NCI-H1092 treated with DMSO at 0.1 percent for 48 hours (cell line): ENCODE measurements at regions not wholly inside any gene's neighbourhood (a gene's known extent, or its start where the extent isn't known, plus 50 kb on each side); places are given as distances from the start of the nearest gene placed in this dataset.

Source experiments
- DNase-seq: peaks from one replicate; lab custom pipeline; 2025; lab: John Stamatoyannopoulos, UW

- no peak for DNase-seq
These were observed 90.1 kb upstream of the NOCT start for GRCh38 chr4:138925495-138925894.

- peak; percentile 92 for DNase-seq
These were observed 96.3 kb upstream of the NOCT start for GRCh38 chr4:138919094-138919936.

GRCh38 chr4:138918169-138918869 is 97.3 kb upstream of the NOCT start:
- DNase-seq = peak; percentile 53

- no peak for DNase-seq
These were observed 98.8 kb upstream of the NOCT start for GRCh38 chr4:138916763-138917162.

- DNase-seq = no peak
These were observed 99.8 kb upstream of the NOCT start for GRCh38 chr4:138915756-138916155.

- DNase-seq = peak; percentile 70
These were observed 102.8 kb upstream of the NOCT start for GRCh38 chr4:138912704-138913340.

GRCh38 chr4:138911909-138912703 is 103.5 kb upstream of the NOCT start:
- peak; percentile 97 for DNase-seq

GRCh38 chr4:138910914-138911336 is 104.7 kb upstream of the NOCT start:
- DNase-seq = peak; percentile 99

GRCh38 chr4:138910195-138910913 is 105.2 kb upstream of the NOCT start:
- DNase-seq = peak; percentile 97

GRCh38 chr4:138909587-138909986 is 106.0 kb upstream of the NOCT start:
- peak; percentile 85 for DNase-seq

- DNase-seq = no peak
These were observed 107.4 kb upstream of the NOCT start for GRCh38 chr4:138908134-138908533.

- no peak for DNase-seq
These were observed 108.4 kb upstream of the NOCT start for GRCh38 chr4:138907174-138907573.

- no peak for DNase-seq
These were observed 110.8 kb upstream of the NOCT start for GRCh38 chr4:138904793-138905192.

- DNase-seq = no peak
These were observed 112.4 kb upstream of the NOCT start for GRCh38 chr4:138903185-138903584.

GRCh38 chr4:138902705-138903104 is 112.9 kb upstream of the NOCT start:
- DNase-seq = no peak

- peak; percentile 26 for DNase-seq
These were observed 114.4 kb upstream of the NOCT start for GRCh38 chr4:138901177-138901576.

- DNase-seq = no peak
These were observed 115.6 kb upstream of the NOCT start for GRCh38 chr4:138899999-138900398.

GRCh38 chr4:138898282-138898681 is 117.3 kb upstream of the NOCT start:
- DNase-seq = no peak

GRCh38 chr4:138897811-138898226 is 117.8 kb upstream of the NOCT start:
- peak; percentile 66 for DNase-seq

- no peak for DNase-seq
These were observed 120.9 kb upstream of the NOCT start for GRCh38 chr4:138894709-138895108.

- DNase-seq = no peak
These were observed 121.6 kb upstream of the NOCT start for GRCh38 chr4:138894011-138894410.
